GM19438 (cell line): ENCODE measurements at regions not wholly inside any gene's neighbourhood (a gene's known extent, or its start where the extent isn't known, plus 50 kb on each side); places are given as distances from the start of the nearest gene placed in this dataset.
"Not testable (repeated sequence)": the region's sequence is repeated elsewhere in the genome, so short reads cannot be mapped to it uniquely, and the experiment has no call there.

ENCODE experiments used
- ATAC-seq: cut with Tn5 transposase; IDR thresholded peaks from one replicate; pipeline ENCODE4 v1.9.1; 2021; ENCODE audit warnings: low read depth; ENCODE audit not compliant: unreplicated experiment

DNA sequence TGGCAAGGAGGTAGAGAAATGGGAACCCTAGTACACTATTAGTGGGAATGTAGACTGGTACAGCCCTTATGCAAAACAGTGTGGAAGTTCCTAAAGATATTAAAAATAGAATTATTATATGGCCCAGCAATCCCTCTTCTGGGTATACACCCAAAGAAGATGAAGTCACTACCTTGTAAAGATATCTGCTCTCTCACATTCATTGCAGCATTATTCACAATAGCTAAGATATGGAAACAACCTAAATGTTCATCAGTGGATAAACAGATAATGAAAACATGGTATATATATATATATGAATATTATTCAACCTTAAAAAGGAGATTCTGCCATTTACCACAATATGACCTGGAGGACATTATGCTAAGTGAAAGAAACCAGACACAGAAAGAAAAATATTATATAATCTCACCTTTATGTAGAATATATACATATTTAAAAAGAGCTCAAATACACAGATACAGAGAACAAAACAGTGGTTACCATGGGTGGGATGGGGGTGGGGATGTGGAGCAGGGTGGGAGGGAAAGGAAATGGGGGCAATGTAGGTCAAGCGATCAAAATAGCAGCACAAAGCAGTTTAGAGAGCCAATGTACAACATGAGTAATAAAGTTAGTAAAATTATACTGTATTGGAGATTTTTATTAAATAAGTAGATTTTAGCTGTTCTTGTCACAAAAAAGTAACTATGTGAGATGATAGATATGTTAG, 138.6 kb downstream of the SPRY1 start:
- ATAC-seq, result no peak

DNA sequence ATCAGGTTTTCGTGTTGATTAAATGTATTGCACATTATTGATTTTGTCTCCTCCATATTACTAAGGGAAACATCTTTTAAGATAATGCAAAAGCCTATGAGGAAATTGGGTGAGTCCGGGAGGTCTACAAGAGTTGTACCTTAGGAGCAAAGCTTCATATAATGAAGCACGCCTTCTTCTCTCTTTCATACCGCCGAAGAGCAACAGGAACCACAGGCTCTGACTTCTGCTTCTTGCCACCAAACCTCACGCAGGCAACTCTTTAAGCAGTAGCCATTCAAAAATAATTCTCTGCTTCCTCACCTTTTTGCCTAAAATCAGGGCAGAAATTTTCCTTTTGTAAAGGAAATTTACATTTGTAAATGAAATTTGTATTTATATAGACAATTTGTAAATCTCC, 139.6 kb downstream of the SPRY1 start:
- ATAC-seq, result peak; percentile 87

DNA sequence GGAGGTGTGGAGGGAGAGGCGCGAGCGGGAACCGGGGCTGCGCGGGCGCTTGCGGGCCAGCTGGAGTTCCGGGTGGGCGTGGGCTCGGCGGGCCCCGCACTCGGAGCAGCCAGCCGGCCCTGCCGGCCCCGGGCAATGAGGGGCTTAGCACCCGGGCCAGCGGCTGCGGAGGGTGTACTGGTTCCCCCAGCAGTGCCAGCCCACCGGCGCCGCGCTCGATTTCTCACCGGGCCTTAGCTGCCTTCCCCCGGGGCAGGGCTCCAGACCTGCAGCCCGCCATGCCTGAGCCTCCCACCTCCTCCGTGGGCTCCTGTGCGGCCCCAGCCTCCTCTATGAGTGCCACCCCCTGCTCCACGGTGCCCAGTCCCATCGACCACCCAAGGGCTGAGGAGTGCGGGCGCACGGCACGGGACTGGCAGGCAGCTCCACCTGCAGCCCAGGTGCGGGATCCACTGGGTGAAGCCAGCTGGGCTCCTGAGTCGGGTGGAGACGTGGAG, 141.4 kb downstream of the SPRY1 start:
- not testable (repeated sequence) for ATAC-seq

GRCh38 chr4:123545667-123546572, 149.3 kb downstream of the SPRY1 start:
- ATAC-seq, result no peak

- ATAC-seq, result no peak
Observed at GRCh38 chr4:123546573-123547060, 150.0 kb downstream of the SPRY1 start.

DNA sequence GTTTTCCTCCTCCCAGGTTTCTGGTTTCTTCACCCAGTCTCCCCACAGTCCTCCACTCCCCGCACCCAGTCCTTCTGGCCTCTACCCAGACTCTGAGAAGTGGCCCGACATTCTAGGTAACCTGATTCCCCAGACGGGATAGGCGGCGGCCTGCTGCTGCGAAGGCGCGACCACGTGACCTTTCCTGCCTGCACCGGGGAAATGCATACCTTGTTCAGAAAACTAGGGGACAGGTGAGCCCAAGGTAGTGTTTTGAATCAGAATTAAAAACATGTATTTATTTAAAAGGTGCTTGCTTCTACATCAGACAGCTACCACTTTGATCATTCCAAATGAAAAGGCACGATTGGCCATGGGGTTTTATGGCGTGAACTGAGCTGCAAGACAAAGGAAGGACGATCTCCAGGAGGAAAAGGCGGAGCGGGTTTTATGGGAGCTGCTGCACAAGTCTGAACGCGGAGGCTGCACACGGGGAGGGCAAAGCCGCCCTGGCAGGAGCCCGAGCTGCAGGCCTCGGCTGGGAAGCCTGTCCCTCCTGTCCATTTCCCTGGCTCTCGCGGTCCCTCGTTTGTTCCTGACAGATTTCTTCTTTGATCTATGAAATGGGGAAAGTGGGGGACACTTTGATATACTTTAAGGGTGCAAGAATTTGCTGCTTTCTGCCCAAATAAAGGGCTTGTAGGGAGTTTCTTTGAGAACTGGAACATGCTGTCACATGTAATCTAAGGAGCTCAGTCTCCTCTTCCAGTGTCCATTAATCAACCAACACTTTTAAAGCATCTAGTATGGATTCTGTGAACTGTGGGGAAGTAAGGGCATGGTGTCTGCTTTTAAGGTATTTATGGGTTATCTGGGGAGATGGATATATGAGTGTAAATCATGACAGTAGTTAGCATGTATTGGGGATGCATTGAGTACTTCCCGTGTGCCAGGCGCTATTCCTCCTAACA, 150.9 kb downstream of the SPRY1 start:
- no peak for ATAC-seq

DNA sequence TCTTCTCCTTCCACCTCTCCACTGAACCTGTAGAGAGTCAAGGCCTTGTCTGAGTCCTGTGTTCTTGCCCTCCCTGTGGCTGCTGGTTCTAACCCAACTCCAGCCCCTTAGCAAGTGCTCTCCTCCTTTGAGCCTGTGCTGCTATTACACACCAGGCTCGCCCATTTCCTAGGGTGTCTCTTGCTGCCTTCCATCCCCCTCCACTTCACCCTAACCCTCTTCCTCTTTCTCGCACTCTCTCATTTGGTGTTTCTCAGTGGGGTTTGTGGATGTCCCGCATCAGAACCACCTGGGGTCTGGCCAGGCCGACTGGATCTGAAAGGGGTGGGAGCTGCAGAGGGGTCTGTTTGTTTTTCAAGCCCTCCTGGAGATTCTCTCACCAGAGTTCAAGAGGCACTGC, 156.7 kb downstream of the SPRY1 start:
- ATAC-seq, result no peak

GRCh38 chr4:123553733-123554637, 157.4 kb downstream of the SPRY1 start:
- ATAC-seq, result no peak

DNA sequence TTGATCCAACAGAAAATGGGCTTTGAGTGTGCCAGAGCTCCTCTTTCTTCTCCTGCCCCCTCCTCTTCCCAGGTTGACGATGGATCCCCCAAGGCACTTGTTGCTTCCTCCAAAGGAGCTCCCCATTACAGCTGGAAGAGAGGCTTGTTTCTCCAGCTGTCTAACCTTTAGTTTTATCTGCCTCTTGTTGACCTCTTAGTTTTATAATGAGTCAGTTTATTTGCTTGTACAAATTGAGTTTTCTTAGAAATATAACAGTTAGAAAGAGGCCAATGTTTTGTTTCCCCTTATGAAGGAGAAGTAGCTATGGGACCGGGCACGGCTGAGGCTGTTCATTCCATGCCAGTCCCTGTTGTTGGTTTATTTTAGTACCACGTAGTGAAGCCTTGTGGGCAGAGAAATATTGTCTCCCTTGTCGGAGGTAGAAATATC, 158.2 kb downstream of the SPRY1 start:
- ATAC-seq, result no peak

DNA sequence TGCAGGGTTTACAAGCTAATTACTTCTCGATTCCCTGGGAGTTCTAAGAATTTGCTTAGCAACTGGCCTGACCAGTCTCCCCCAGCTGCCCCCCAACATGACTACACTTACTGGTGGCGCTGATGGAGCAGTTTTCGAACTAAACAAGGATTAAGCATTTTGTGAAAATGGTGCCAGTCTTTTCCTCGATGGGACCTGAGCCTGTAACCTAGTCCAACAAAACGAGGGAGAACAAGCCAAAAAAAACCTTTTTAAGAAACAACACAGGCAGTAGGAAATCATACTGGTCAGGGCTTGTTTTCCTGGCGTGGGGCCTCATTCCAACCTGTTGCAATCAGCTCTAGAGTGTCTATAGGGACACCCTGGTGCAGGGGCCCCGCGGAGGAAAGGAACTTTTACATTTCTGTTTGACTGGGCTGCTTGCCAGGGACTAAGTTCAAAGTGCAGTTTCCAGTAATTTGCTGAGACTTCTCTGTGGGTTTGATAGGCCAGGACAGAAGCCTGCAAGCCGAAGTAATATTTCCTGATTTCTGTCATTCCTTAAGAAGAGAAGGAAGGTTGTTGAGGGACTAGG, 158.7 kb downstream of the SPRY1 start:
- no peak for ATAC-seq

GRCh38 chr4:123555807-123556273, 159.2 kb downstream of the SPRY1 start:
- ATAC-seq, result no peak

- no peak for ATAC-seq
Observed at GRCh38 chr4:123556526-123556925, 159.9 kb downstream of the SPRY1 start.

DNA sequence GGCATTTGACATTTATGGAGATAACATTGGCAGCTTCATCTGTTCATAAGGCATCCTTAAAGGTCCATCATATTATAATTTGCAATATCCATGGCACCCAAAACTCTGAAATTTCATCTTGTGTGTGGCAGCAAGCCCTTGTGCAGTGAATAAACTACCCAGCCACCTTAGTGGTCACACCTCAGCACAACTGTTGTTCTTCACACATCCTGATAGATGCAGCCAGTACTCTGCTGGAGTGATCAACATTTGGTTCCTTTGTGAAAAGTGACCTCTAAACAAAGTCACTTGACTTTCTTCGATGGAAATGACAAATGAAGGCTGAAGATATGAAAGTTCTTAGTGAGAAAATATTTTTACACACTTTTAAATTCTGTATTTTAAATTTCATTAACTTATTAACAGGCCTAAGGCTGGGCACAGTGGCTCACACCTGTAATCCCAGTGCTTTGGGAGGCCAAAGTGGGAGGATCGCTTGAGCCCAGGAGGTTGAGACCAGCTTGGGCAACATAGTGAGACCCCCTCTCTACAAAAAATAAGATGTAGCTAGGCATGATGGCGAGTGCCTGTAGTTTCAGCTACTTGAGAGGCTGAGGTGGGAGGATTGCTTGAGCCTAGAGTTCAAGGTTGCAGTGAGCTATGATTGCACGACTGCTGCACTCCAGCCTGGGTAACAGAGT, 161.4 kb downstream of the SPRY1 start:
- ATAC-seq, result no peak

- ATAC-seq, result no peak
Observed at GRCh38 chr4:123558865-123559264, 162.3 kb downstream of the SPRY1 start.

DNA sequence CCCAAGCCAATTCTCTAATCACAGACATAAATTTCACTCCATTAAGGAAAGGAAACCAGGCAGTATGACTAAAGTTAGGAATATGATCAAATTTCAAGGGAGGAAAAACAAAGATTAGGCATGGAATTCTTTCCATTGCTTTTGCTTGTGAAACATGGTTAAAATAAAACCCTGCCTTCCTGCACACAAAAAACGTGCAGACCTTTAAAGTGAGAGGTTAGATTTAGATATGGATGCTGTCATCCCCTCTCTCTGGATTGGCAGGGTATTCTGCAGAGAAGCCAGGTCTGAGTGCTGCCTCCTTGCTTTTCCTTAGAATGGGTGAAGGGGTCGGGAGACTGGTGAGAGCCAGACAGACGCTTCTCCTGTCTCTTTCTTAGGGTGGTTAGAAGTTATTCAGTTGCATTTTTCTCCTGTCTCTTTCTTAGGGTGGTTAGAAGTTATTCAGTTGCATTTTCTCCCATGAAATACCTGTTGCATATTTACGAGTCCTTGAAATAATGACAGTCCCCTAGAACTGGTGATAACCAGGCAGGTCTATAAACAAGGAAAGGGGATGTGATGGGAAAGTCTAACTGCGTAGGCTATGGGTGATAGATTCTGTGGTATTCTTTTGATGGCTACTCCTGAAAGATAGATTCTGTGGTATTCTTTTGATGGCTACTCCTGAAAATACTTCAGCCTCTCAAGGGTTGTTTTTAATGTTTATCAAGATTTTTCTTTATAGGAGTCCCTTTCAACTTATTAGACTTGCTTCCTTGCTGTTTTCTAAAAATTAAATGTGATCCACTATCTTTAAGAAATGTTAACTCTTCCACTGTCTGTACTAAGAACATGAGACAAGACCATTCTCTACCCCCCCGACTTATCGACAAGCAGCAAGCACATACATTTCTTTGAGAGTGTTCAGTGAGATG, 163.6 kb downstream of the SPRY1 start:
- ATAC-seq, result no peak

DNA sequence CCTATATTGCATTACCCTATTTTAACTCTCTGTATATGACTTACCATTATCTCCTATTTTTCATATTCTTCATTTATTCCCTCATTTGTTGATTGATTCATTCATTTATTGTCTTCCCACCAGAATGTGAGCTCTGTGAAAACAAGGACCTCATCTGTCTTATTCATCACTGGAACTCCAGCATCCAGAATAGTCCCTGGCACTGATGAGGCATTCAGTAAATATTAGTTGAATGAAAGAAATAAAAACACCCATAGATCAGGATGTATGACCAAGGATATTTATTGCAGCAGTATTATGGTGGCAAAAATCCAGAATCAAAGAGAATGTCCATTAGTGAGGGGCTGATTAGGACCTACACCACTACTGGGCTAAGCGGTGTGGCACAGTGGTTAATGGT, 164.9 kb downstream of the SPRY1 start:
- no peak for ATAC-seq

DNA sequence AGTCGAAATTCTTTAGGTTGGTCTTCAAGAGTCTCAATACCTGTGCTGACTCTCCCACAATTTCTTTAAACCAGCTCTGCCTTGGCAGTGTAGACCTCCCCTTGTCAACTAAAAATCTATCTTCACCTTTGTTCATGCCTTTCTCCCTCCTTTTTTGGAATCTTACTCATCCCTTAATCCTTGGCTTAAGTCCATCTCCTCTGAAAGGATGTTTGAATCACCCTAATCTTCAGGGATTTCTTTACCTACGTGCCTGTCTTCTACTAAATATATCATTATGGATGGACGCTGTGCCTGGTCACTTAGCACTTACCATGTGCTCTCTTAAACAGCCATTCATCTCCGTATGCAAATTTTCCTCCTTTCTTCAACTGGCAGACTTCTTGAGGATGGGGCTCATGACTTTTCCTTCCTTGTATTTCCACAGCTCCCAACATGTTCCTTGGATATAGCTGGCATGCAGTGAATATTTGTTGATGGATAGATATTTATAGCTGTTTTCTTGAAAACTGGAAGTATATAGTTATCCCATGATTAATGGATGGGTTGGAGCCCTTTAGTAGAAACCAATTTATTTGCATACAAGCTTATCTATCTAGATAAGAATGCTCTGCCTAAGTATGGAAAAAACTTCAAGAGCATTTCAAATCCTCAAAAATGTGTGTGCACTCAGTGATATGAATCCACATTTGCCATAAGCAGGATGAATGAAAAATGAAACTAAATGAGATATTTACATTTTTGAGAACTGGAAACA, 166.6 kb downstream of the SPRY1 start:
- ATAC-seq, result no peak
